Superior temporal gyrus (tissue), 1 donor: ENCODE measurements at regions not wholly inside any gene's neighbourhood (a gene's known extent, or its start where the extent isn't known, plus 50 kb on each side); places are given as distances from the start of the nearest gene placed in this dataset.

Experiments
- DNase-seq: peaks from one replicate; pipeline ENCODE4 v3.0.0-alpha.2; 2016; ENCODE audit errors: extremely low spot score

- DNase-seq: no peak
These were observed 203.8 kb upstream of the SOX1 start for GRCh38 chr13:111862836-111863815.

- DNase-seq: no peak
These were observed 202.4 kb upstream of the SOX1 start for GRCh38 chr13:111864566-111864965.

GRCh38 chr13:111865046-111865445, 201.9 kb upstream of the SOX1 start:
- DNase-seq: no peak

GRCh38 chr13:111865826-111866225, 201.1 kb upstream of the SOX1 start:
- no peak for DNase-seq

GRCh38 chr13:111866731-111867245, 200.2 kb upstream of the SOX1 start:
- DNase-seq: no peak

- no peak for DNase-seq
These were observed 199.3 kb upstream of the SOX1 start for GRCh38 chr13:111867657-111868056.

- DNase-seq: no peak
These were observed 198.2 kb upstream of the SOX1 start for GRCh38 chr13:111868716-111869115.

GRCh38 chr13:111872475-111873150, 194.3 kb upstream of the SOX1 start:
- DNase-seq: no peak

- no peak for DNase-seq
These were observed 193.2 kb upstream of the SOX1 start for GRCh38 chr13:111873676-111874178.

- no peak for DNase-seq
These were observed 192.0 kb upstream of the SOX1 start for GRCh38 chr13:111874981-111875380.

- DNase-seq: no peak
These were observed 191.0 kb upstream of the SOX1 start for GRCh38 chr13:111875915-111876314.

- DNase-seq: no peak
These were observed 190.4 kb upstream of the SOX1 start for GRCh38 chr13:111876506-111876905.

GRCh38 chr13:111877906-111878305, 189.0 kb upstream of the SOX1 start:
- no peak for DNase-seq

- no peak for DNase-seq
These were observed 187.2 kb upstream of the SOX1 start for GRCh38 chr13:111879719-111880118.

GRCh38 chr13:111880185-111880584, 186.8 kb upstream of the SOX1 start:
- no peak for DNase-seq

- no peak for DNase-seq
These were observed 185.2 kb upstream of the SOX1 start for GRCh38 chr13:111881700-111882099.

- no peak for DNase-seq
These were observed 184.6 kb upstream of the SOX1 start for GRCh38 chr13:111882351-111882750.

GRCh38 chr13:111883571-111884343, 183.2 kb upstream of the SOX1 start:
- no peak for DNase-seq

GRCh38 chr13:111886217-111886945, 180.6 kb upstream of the SOX1 start:
- no peak for DNase-seq

GRCh38 chr13:111893071-111893606, 173.8 kb upstream of the SOX1 start:
- no peak for DNase-seq
